GM21619 (cell line): ENCODE measurements at regions not wholly inside any gene's neighbourhood (a gene's known extent, or its start where the extent isn't known, plus 50 kb on each side); places are given as distances from the start of the nearest gene placed in this dataset.
"Not testable (repeated sequence)": the region's sequence is repeated elsewhere in the genome, so short reads cannot be mapped to it uniquely, and the experiment has no call there.

Experiments used
- ATAC-seq: cut with Tn5 transposase; IDR thresholded peaks from one replicate; pipeline ENCODE4 v1.9.1; 2021; ENCODE audit not compliant: unreplicated experiment

DNA sequence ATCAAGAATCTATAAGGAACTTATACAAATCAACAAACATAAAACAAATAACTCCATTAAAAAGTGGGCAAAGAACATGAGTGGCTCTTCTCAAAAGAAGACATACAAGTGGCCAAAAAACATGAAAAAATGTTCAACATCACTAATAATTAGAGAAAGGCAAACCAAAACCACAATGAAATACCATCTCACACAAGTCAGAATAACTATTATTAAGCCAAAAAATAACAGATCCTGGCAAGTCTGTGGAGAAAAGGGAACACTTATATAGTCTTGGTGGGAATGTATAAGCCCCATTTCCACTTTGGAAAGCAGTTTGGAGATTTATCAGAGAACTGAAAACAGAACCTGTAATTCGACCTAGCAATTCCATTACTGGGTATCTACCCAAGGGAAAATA, 921.0 kb downstream of the KCNA4 start:
- no peak for ATAC-seq

DNA sequence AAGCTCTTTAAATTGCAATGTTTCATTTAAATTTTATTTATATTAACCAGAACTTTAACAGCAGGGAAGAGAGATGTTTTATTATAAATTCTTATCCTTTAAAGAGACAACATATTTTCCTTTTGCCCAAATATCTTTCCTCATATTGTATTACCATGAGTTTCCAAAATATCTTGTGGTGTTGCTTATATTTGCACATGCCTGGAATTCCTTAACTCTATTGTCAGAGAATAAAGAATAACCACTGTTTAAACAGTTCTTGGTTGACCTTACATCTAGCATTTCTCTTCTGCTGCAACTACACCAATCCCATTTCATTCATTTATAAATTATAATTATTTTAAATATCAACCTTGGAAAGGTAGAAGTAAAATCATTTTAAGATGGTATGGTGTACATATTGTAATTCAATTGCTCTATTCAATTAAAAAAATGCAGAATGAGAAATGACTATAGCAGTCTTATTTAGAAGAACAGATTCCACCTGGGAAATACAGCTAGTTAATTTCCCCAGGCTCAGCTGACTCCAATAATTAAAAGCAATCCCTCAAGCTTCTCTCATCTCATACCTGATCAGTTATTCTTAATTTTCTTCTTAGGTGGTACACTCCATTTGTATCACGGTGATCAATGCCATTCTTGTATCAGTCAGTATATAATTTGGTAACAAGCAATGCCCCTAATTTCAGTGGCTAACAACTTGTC, 923.3 kb downstream of the KCNA4 start:
- no peak for ATAC-seq

DNA sequence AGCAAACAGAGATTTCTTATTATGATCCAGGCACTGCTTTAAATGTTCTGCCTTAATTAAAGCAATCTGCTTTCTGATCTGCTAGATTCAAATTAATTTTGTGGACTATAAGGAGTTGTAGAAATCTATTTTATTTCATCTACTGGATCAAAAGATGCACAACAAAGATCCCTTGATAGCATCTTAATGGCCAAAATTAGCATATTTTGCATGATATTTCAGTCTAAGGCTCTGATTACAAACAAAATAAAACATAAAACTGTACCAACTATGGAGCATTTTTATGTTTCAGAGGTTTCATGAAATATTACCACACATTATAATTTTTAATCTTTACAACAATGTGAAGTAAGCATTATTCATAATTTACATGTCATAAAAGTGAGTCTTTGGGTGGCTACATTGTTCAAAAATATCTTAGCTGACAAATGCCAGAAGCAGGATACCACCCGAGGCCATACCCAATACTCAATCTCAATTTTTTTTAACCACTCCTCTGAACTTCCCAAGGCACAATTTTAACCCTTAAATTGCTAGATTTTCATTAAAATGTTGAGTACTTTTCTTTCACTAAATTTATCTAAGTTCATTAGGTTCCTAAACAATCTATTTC, 929.5 kb downstream of the KCNA4 start:
- no peak for ATAC-seq

DNA sequence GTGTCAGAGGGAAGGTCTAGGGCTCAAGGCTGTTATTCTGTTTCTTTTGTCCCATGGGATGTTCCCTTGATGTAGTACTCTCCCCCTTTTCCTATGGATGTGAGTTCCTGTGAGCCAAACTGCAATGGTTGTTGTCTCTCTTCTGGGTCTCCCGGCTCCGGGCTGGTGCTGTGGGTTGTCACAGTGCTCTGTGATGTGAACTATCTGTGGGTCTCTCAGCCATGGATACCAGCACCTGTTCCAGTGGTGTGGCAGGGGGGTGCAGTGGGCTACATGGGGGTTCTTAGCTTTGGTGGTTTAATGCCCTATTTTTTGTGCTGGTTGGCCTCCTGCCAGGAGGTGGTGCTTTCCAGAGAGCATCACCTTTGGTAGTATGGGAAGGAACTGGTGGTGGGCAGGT, 941.1 kb downstream of the KCNA4 start:
- ATAC-seq: no peak

DNA sequence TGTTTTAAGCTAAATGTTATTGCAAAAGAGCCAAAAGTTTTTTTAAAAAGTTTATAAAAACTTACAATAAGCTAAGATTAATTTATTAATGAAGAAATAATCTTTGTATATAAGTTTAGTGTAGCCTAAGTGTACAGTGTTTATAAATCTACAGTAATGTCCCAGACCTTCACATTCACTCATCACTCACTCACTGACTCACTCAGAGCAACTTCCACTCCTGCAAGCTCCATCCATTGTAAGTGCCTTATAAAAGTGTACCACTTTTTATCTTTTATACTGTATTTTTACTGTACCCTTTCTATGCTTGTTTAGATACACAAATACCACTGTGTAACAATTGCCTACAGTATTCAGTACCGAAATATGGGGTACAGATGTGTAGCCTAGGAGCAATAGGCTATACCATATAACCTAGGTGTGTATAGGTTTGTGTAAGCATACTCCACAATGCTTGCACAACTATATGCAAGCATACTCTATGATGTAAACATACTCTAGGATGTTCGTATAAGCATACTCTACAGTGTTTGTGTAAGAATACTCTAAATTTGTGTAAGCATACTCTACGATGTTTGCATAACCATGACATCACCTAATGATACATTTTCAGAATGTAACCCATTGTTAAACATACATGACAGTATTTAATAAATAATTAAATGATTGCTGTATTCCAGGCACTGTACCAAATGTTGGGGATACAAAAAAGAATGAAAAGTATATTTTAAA, 953.0 kb downstream of the KCNA4 start:
- ATAC-seq: no peak

DNA sequence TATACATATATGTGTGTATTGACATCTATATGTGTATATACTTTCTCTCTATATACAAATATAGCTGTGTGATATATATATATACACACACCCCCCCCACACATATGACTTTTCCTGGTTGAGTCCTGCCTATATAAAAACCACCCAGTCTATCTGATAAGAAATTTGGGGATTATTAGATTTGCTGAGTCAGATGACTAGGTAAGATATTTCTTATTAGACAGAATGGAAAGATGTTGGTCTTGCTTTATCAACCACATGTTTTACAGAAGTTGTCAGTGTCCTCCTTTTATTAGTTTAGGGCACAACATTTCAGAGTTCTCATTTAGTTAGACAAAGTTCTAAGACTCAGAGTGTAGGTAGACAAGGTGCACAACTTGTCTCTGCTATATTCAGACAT, 953.3 kb downstream of the METTL15 start:
- no peak for ATAC-seq

DNA sequence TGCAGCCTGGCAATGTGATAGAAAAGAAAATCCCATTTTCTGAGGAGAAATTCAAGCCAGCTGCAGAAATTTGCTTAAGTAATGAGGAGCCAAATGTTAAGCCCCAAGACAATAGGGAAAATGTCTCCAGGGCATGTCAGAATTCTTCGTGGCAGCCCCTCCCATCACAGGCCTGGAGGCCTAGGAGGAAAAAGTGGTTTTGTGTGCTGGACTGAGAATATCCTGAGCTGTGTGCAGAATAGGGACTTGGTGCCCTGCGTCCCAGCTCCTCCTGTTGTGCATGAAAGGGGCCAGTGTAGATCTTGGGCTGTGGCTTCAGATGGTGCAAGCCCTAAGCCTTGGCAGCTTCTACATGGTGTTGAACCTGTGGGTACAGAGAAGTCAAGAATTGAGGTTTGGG, 948.3 kb downstream of the METTL15 start:
- ATAC-seq: not testable (repeated sequence)

DNA sequence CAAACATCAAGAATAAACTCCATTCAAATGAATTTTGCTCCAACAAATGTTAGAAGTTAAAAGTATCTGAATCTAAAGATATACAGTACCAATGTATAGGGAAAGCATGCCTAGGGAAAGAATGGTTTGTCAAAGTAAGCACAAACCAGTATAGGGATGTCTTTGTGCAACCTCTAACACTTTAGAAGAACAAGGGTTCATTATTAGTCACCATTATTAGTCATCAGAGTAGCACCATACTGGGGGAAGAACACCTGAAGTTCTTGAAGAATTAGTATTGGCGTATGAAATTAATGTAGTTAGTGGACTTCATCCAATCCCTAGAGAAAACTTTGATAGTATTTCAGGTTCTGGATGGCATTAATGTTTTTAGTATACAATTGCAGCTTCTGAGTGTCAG, 943.7 kb downstream of the METTL15 start:
- no peak for ATAC-seq

DNA sequence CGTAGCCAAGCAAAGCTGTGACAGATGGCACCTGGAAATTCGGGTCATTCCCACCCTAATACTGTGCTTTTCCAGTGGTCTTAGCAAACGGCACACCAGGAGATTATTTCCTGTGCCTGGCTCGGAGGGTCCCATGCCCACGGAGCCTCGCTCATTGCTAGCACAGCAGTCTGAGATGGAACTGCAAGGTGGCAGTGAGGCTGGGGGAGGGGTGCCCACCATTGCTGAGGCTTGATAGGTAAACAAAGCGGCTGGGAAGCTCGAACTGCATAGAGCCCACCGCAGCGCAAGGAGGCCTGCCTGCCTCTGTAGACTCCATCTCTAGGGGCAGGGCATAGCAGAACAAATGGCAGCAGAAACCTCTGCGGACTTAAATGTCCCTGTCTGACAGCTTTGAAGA, 942.8 kb downstream of the METTL15 start:
- ATAC-seq: not testable (repeated sequence)

DNA sequence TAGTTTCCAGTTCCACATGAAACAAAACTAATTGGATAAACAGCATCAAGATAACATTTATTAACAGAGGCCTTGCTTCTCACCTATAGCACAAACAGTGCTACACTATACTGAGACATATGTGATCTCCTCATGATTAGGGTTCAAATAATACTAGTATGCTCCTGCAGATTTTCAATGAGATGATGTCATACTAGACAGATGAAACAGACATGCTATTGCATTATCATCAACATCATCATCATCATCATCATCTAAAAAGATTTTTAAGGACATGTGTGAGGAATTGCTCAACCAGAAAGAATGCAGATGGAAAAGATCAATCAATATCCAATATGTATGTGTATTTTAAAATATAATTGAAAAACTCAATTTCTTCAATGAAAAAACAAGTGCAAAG, 932.3 kb downstream of the METTL15 start:
- no peak for ATAC-seq

DNA sequence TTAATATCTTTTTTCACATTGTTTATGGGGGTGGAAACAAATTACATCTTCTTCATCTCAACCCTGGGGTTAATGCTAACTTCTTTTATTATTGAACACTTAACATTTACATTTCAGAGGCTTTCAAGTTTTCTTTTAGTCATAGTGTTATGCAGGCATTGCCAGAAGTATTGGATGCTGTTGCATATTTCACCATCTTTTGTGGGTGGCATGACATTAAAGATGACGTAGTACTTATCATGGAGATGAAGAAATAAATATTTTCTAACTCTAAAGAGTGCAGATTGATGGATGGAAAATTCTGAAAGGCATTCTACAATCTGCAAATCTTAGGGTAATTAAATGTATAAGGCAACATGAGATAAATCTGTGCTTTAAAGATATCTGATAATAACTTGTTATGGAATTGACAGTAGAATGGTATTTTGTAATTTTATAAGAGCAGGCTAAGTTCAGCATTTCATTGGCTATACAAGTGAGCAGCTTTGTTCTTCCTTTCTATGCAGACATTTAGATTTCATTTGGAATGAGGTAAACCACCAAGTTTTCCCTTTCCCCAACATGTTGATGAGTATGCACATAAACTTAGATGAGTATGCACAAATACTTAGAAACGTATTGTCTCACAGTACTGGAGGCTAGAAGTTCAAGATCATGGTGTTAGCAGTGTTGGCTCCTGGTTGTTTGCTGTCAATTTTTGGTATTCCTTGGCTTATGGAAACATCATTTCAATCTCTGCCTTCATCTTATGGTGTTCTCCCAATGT, 924.4 kb downstream of the METTL15 start:
- ATAC-seq: no peak

DNA sequence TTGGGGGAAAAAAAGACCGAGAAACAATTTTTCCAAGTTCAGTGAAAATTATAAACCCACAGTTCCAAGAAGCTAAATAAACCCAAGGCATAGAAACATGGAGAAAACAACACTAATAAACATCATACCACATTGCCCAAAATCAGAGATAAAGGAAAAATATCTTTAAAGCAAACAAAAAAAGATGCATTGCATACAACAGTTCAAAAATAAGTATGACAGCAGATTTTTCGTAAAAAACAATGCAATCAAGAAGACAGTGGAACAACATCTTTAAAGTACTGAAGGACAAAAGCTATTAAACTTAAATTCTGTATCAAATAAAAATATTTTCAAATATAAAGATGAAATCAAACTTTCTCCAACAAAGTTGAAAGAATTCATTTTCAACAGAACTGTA, 921.3 kb downstream of the METTL15 start:
- no peak for ATAC-seq

DNA sequence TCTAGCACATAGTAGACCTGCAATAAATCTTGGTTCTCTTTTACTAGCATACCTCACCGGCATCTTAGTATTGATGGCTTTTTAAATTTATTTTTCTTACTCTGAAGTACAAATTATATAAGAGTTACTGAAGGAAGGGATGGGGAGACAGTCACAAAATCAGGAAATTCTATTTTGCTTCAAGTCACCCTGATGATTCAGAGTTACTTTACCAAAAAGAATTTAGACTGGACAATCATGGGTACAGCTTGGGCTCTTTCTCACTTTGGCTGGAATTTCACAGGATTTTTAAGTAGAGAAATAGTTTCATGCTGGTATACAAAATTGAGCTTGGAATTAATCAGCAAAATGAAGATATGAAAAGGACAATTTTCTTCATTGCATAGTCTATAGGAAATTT, 919.2 kb downstream of the METTL15 start:
- no peak for ATAC-seq

DNA sequence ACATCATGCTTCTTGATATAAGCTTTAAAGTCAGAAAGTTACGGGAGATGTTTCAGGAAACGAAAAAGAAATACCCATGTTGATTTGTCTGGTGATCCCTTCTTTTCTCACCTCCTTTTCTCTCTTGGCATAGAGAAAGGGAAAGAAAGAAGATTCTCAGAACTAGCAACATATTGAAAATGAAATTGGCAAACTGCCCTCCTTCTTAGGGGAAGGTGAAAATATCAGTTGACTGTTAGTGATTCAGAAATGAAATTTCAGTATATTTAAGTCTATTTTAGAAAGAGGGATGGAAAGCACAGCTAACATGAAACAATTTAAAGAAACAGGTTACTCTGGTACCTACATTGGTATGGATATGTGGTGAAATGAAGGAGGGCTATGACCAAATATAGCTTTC, 918.1 kb downstream of the METTL15 start:
- no peak for ATAC-seq

DNA sequence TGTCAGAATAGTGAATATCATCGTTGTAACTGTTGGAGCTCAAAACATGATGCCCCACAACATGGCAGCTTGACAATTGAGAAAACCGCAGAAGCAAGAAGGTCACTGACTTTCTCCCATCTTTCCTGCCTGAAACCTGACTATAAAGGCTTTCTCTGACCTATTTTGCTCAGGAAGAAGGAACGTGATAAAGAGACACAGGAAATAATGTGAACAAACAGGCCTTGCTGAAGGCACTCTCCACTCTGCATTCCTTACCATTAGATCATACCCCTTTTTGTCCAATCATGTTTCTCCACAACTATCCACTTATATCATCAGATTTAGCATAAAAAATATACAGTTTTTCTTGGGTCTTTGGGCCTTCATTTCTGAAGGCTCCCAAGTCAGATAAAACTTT, 916.8 kb downstream of the METTL15 start:
- ATAC-seq: no peak

DNA sequence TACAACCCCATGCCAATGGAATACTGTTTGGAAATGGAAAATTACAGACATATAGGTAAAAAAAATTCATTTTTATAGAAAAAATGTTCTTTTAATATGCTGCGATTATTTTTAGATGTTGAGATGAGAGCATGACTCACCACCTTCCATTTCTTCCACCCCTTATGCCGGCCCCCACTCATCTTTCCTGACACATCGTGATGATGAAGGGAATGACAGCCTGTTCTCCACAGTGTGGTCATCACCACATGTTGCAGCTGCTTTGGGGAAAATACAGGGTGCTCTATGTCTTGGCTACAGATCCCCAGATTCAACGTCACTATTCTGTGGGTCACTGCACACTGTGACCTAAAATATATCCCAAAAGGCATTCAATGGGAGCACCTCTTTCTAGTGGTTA, 916.2 kb downstream of the METTL15 start:
- no peak for ATAC-seq

DNA sequence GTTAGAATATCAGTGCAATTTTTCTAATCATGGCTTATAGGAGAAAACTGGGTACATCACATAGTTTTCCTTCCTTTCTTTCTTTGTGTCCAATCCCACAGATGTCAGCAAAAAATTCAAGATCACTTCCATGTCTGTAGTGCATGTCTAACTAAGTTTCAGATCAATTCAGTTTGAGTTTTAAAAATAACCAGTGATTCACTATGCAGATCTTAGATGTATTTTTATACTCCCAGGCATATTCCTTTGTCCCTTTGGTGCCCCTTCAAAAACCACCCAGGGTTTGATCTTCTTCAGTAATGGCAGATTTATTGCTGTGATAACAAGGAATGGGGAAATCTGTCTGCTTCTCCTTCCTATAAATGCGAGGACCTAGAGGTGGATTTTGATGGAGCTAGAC, 915.6 kb downstream of the METTL15 start:
- ATAC-seq: no peak

DNA sequence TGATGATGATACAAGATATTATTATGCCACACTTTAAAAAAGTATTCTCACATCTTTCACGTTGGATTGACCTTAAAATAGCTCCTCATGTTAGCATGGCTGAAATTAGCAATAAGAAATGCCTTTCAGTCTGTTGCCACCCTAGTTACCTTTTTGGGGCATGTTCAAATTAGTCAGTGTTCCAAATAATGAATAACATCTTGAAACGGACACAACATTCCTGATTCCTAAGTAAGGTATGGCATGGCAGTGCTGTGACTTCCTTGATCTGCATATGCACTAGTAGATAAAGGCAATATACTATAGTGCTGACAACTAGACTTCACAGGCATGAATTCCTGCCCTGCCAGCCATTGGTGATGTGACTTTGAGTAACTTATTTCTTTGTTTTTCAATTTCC, 914.5 kb downstream of the METTL15 start:
- ATAC-seq: no peak

DNA sequence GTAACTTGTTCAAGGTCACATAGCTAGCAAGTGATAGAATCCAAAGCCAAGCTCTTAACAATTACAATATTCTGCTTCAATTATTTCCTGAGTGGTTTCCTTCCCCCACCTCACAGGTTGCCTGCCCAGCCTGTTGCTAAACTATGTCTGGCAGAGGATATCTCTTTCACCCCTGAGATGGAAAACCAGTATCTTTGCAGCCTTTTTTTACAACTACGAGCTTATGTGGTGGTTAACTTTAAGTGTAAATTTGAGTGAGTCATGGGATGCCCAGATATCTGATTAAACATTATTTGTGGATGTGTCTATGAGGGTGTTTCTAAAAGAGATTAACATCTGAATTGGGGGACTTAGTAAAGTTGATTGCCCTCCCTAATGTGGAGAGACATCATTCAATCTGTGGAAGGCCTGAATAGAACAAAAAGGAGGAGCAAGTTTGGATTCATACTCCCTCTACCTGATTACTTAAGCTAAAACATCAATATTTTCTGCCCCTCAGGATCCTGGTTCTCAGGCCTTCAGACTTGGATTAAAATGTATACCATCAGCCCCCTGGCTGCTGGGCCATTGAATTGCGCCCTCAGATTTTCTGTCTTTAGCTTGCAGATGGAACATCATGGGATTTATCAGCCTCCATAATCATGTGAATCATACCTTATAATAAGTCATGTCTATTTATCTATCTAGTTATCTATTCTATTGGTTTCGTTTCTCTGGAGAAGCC, 911.9 kb downstream of the METTL15 start:
- ATAC-seq: no peak

DNA sequence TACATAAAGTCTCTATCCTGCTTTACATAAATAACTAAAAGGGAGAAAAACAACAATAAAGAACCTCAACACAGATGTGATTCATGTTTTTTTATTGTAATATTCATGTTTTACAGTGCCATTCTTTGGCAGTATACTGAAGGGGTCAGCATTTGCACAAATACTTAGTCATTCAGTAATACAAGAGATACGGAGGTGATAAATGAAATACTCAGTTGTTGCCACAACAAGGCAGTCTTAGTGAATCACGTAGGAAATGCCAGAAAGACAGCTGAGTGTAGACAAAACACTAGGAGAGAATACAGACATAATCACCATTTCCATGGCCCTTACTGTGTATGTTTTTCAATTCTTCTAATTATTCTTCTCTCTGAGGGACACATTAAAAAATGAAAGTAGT, 910.4 kb downstream of the METTL15 start:
- no peak for ATAC-seq

DNA sequence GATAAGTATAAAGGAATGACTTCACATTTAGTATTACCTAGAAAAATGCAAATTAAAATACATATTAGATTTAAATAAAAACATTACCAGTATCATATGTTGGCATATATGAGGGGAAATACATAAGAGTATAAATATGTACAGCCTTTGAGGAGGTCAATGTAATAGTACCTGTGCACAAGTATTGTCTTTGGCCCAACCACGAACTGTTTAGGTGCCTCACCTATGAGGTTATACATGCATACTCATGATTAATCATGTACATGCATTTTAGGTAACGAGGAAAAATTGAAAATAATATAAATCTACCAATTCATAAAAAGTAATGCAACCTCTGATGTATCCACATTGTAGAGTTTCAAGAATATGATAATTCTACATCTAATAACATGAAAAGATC, 909.8 kb downstream of the METTL15 start:
- ATAC-seq: no peak
